GM21515 (cell line): ENCODE measurements at regions not wholly inside any gene's neighbourhood (a gene's known extent, or its start where the extent isn't known, plus 50 kb on each side); places are given as distances from the start of the nearest gene placed in this dataset.
"Not testable (repeated sequence)": the region's sequence is repeated elsewhere in the genome, so short reads cannot be mapped to it uniquely, and the experiment has no call there.

Source experiments
- ATAC-seq: cut with Tn5 transposase; IDR thresholded peaks from one replicate; pipeline ENCODE4 v1.9.1; 2021; ENCODE audit not compliant: unreplicated experiment

DNA sequence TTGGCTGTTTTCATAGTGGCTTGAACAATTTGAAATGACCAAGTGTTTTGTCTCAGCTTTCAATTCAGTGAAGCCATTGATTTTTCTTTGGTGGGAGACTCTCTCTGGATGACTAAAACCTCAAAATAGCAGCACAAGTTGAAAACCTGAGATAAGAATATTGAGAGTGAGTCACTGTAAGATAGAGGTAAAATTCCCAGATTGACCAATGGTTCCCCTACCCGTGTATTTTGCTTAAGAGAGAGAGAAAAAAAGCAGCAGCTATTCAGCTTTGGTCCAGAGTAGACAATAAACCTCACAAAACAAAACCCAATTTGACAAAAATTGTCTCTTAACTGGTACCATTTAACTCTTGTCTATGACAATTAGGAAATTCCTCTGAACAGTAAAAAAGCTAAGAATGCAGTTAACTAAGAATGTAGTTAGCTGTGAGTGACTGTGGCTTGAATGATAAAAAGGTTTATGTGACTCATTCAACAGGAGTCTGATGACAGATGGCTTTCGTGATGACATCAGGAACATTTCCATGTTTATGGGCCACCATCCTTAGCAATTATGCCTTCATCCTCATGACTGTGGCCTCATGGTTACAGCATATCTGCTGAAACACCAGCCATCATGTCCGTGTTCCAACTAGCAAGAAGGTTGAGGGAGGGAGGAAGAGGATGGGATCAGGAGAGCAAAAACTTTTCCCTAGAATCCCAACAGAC is 356.9 kb downstream of the NDFIP2 start:
- no peak for ATAC-seq

GRCh38 chr13:79836121-79836520 is 355.2 kb downstream of the NDFIP2 start:
- not testable (repeated sequence) for ATAC-seq

- no peak for ATAC-seq
These were observed 353.9 kb downstream of the NDFIP2 start for GRCh38 chr13:79834876-79835275.

- ATAC-seq, result no peak
These were observed 353.0 kb downstream of the NDFIP2 start for GRCh38 chr13:79833991-79834390.

DNA sequence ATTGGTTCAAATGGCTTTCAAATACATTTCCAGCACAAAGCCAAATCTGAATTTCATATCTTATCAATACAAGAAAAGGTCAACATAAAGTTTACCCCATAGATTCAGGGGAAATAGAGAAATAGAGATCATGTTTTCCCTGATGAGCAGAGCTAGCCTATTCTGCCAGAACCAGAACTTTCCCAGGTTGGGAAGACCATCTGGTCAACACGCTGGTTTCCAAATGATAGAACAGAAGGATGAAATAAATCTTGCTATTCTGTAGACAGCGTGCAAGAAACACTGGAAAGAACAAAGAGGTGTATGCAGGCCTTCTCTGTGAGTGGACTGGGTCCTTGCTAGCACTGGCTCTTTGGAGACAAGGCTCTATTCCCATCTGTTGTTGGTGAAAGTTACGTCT is 350.6 kb downstream of the NDFIP2 start:
- ATAC-seq, result no peak

- no peak for ATAC-seq
These were observed 350.0 kb downstream of the NDFIP2 start for GRCh38 chr13:79830945-79831344.

- ATAC-seq, result no peak
These were observed 349.5 kb downstream of the NDFIP2 start for GRCh38 chr13:79830426-79830825.

DNA sequence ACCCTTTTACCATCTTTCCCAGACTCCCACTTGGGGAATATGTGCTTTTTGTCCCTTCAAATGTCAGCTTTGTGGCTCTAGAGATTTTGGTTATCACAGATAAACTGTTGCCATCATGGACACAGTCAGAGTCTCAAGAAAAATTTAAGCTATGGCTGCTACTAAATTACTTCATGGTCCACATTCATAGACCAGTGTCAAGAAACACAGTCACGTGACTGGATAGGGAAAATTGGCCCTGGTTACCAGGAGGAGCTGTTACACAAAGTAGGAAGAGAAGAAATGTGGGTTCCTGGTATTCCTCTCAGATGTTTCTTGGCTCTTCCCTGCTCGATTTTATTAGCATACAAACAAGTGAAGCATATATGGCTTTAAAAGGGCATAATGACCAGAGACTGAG is 348.9 kb downstream of the NDFIP2 start:
- no peak for ATAC-seq

- no peak for ATAC-seq
These were observed 345.0 kb downstream of the NDFIP2 start for GRCh38 chr13:79825959-79826358.

DNA sequence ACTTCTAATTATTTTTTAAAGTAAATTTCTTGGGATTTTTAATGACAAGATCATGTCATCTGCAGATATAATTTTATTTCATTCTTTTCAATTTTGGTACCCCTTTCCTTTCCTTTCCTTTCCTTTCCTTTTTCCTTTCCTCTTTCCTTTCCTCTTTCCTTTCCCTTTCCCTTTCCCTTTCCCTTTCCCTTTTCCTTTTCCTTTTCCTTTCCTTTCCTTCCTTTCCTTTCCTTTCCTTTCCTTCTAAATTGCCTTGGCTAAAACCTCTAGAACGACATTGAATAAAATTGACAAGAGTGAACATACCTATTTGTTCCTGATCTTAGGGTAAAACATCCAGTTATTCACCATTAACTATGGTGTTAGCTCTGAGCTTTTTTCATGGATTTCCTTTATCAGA is 334.1 kb downstream of the NDFIP2 start:
- no peak for ATAC-seq

DNA sequence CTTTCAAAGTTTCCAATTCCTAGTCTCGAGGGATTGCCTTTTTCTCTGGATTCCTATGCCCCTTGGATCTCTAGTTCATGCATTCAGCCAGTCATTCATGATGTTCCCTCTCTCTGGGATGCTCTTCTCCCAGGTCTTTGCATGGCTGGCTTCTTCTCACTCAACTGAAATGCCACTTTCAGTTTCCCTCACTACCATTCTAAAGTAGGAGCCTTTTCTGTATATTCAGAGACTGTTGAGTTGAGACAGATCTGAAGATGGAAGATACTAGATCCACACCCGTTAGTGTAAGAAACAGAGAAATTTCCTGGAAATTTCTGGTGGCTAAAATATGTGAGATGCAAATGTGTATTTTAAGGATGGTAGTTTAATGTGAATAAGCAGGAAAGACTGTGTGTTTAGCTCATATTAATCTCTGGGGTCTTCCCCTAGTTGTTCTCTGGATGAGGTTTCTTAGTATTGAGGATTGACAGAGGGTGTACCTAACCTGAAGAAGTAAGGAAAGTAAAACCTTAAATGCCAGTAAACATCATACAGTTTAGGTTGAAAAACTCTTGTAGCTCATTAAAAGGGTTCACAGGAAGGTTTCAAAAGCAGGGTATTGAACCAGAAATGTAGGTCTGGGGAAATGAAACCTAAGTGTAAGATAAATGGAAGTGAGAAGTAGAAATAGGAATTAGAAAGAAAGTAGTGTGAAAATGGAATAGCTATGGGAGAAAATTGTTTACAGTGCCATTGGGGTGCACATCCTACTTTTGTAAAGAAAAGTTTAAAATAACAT is 331.3 kb downstream of the NDFIP2 start:
- peak; percentile 68 for ATAC-seq

GRCh38 chr13:79811170-79811569 is 330.2 kb downstream of the NDFIP2 start:
- no peak for ATAC-seq

- no peak for ATAC-seq
These were observed 329.7 kb downstream of the NDFIP2 start for GRCh38 chr13:79810669-79811068.

- ATAC-seq, result no peak
These were observed 329.1 kb downstream of the NDFIP2 start for GRCh38 chr13:79810018-79810417.

DNA sequence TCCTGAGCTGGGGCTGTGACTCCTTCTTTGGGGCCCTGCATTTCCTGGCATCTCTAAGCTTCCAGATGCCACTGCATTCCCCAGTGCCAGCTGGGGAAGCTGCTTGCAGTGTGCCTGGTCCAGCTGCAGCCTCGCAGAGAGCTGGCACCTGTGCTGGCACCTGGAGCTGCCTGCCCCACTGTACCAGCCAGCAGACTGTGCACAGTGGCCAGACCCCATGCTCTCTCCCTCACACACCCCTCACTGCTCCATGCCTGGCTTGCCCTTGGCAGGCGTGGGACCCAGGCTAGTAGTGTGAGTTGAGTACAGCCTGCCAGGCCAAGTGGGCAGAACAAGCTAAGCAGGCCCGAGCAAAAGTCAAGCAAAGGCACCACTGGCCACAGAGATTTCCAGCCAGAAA is 327.5 kb downstream of the NDFIP2 start:
- no peak for ATAC-seq

- ATAC-seq, result no peak
These were observed 326.6 kb downstream of the NDFIP2 start for GRCh38 chr13:79807554-79807953.

DNA sequence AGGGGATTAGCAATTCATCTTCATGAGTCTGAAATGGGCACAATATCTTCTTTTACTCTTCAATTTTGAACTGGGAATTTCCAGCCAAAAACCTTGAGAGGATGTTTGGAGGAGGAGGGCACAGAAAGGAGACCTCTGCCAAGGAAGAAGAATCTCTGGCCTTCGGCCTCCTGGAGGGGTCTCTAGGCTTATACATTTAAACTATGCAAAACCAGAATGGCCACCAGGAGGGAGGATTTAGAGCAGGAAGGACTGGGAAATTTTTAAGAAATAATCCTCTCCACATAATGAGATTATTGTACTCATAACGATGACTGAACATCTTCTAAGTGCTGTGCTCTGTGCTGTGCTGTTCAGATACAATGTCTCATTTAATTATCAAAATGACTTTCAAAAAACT is 325.9 kb downstream of the NDFIP2 start:
- ATAC-seq, result no peak

DNA sequence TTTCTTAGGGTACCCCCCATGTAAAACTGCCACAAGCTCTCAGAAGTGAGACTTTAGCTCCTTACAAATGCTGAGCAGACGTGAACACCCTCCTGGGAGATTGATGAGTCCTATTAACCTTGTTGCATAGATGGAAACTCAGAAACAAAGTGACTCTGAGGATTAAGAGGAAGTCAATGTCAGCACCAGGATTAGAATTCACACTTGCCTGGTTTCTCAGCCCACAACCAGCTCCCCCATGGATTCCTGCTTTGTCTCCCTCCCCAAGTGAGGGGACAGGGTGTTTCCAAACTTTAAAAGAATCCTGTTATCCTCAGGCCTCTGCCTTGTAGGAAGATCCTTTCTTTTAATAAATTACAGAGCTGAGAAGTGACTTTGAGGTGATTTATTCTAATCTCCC is 324.4 kb downstream of the NDFIP2 start:
- no peak for ATAC-seq

- no peak for ATAC-seq
These were observed 323.0 kb downstream of the NDFIP2 start for GRCh38 chr13:79803989-79804388.

DNA sequence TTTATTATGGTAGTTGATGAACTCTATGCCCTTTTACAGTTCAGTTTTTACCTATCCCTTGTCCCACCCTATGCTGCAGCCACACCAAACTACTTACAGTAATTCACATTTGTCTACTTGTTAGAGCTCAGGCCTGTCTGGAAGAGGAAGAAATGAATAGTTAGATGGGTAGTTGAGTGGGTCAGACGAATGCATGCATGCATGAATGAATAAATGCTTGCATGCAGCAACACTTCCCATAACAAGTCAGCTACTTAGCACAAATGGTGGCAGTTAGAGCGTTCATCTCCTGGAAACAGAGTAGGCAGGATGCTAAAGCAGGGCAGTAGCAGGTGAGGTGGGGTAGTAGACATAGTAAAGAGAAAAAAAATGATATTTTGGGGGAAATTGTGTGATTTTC is 322.3 kb downstream of the NDFIP2 start:
- ATAC-seq, result no peak

- no peak for ATAC-seq
These were observed 321.6 kb downstream of the NDFIP2 start for GRCh38 chr13:79802389-79803085.
